ENCODE measurements at regions not wholly inside any gene's neighbourhood (a gene's known extent, or its start where the extent isn't known, plus 50 kb on each side); places are given as distances from the start of the nearest gene placed in this dataset.

DNA sequence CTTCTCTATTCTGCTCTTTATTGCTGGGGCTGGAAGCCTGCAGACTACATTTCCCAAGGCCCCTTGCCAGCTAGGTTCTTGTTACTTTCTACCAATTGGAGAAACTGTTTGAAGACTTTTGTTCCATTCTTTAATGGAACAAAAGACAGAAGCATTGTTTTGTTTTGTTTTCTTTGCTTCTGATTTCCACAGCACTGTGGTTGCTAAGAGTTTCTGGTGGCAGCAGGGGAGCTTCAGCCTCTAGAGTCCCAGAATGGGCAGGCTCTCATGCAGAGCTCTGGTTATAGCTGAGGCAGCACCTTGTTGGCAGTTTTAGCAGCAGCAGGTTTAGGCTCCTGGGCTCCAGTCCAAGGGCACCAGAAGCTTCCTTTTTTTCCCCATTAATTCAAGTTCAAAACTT, 234.3 kb downstream of the ETAA1 start:
- no peaks in the 10 kb centered on the region for H3K4me1 ChIP-seq (ENCODE audit: control insufficient read depth in 1 of 2, insufficient read depth in 2 of 2, low read length in 2 of 2)
- H2AFZ ChIP-seq (ENCODE audit: low read depth, low read length, poor library complexity, severe bottlenecking), result no peak overlapping the region
- no peaks in the 10 kb centered on the region for H4K20me1 ChIP-seq (ENCODE audit: insufficient read depth)
- H3K27me3 ChIP-seq (ENCODE audit: insufficient read depth, low read length), result no peaks in the 10 kb centered on the region
- intact Hi-C loops (cut with micrococcal nuclease), result no loop called here
- DNase-seq (ENCODE audit: low read depth, low spot score) (no peak), ATAC-seq (no peak)
- H3K9me3 ChIP-seq (ENCODE audit: control insufficient read depth in 1 of 2, insufficient read depth in 1 of 2, low read depth in 1 of 2, low read length in 2 of 2), result no peaks in the 10 kb centered on the region
- no peak overlapping the region for H3K27ac ChIP-seq (ENCODE audit: low read depth, low read length)
- no peak overlapping the region for H3K9ac ChIP-seq (ENCODE audit: low read length)
- CTCF ChIA-PET, result no interaction called here
- no TSS peak for BruUV-seq (replicated peaks)
- H3K36me3 ChIP-seq (ENCODE audit: control insufficient read depth in 1 of 2, insufficient read depth in 2 of 2, low read length in 2 of 2), result no peaks in the 10 kb centered on the region
- H3K9me2 ChIP-seq (ENCODE audit: insufficient read depth), result no peaks in the 10 kb centered on the region
- POLR2A ChIA-PET, result no interaction called here
- TF ChIP-seq FOSL1 (IDR thresholded peaks at IDR 0.05; ENCODE audit: low read depth) (no peak), SIN3A (IDR thresholded peaks at IDR 0.05; ENCODE audit: low read depth) (no peak), ELF1 (IDR thresholded peaks at IDR 0.05; ENCODE audit: borderline replicate concordance, low read depth) (no peak), SRF (IDR thresholded peaks at IDR 0.05; ENCODE audit: low read depth) (no peak), EGR1 (IDR thresholded peaks at IDR 0.05; ENCODE audit: low read depth) (no peak), ATF3 (IDR thresholded peaks at IDR 0.05) (no peak), SP1 (IDR thresholded peaks at IDR 0.05; ENCODE audit: low read depth) (no peak), JUND (IDR thresholded peaks at IDR 0.05) (no peak), ZFX (IDR thresholded peaks at IDR 0.05) (no peak), CBX3 (IDR thresholded peaks at IDR 0.05; ENCODE audit: low read depth) (no peak)
- TF ChIP-seq, protein P1, sequence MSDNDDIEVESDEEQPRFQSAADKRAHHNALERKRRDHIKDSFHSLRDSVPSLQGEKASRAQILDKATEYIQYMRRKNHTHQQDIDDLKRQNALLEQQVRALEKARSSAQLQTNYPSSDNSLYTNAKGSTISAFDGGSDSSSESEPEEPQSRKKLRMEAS (IDR thresholded peaks at IDR 0.05), result no peak
- TF ChIP-seq, protein P2, sequence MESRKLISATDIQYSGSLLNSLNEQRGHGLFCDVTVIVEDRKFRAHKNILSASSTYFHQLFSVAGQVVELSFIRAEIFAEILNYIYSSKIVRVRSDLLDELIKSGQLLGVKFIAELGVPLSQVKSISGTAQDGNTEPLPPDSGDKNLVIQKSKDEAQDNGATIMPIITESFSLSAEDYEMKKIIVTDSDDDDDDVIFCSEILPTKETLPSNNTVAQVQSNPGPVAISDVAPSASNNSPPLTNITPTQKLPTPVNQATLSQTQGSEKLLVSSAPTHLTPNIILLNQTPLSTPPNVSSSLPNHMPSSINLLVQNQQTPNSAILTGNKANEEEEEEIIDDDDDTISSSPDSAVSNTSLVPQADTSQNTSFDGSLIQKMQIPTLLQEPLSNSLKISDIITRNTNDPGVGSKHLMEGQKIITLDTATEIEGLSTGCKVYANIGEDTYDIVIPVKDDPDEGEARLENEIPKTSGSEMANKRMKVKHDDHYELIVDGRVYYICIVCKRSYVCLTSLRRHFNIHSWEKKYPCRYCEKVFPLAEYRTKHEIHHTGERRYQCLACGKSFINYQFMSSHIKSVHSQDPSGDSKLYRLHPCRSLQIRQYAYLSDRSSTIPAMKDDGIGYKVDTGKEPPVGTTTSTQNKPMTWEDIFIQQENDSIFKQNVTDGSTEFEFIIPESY (IDR thresholded peaks at IDR 0.05; ENCODE audit: extremely low read depth, insufficient replicate concordance, low read length), result no peak
- no peak overlapping the region for H3K4me3 ChIP-seq (replicated peaks in 1 of 2; ENCODE audit: low read depth in 1 of 2, low read length in 2 of 2)
- RAD21 ChIA-PET (ENCODE audit: low non-redundant PET in 1 of 2, low total read pairs in 2 of 2, uncharacterized antibody in 2 of 2, unreplicated experiment in 2 of 2), result no interaction called here
- H3K4me2 ChIP-seq (ENCODE audit: low read length), result no peak overlapping the region
- no peaks in the 10 kb centered on the region for H3K79me2 ChIP-seq (ENCODE audit: insufficient read depth, low read length)

Measured in HCT116 (cell line).